ENCODE measurements at regions not wholly inside any gene's neighbourhood (a gene's known extent, or its start where the extent isn't known, plus 50 kb on each side); places are given as distances from the start of the nearest gene placed in this dataset.

GRCh38 chr1:232150770-232151548, 479.0 kb downstream of the SIPA1L2 start:
- FAIRE-seq (no peak), DNase-seq (ENCODE audit: extremely low read depth in 1 of 4, low spot score in 3 of 4) (no peak), ATAC-seq (no peak)
- 1% methylated on average over 8 of the region's 8 CpGs for WGBS (ENCODE audit: insufficient coverage, low coverage, missing lambda C conversion rate)
- BruUV-seq (replicated peaks) = no TSS peak
- Histone ChIP-seq H3K4me1 (replicated peaks in 1 of 2; ENCODE audit: control insufficient read depth in 2 of 2, insufficient read depth in 2 of 2, low read length in 2 of 2) (no peaks in the 10 kb centered on the region), H3K9me3 (replicated peaks; ENCODE audit: control insufficient read depth, insufficient read depth, low read depth, low read length) (no peaks in the 10 kb centered on the region), H3K9me1 (ENCODE audit: control insufficient read depth, insufficient read depth, low read length) (no peaks in the 10 kb centered on the region), H3K27me3 (ENCODE audit: control insufficient read depth in 2 of 2, insufficient read depth in 2 of 2, low read length in 2 of 2) (no peaks in the 10 kb centered on the region), H3K4me3 (no peak overlapping the region), H4K20me1 (replicated peaks; ENCODE audit: control insufficient read depth, insufficient read depth, low read length) (no peaks in the 10 kb centered on the region), H3K27ac (ENCODE audit: extremely low read depth, low read depth, low read length) (no peak overlapping the region), H3K9ac (ENCODE audit: insufficient read depth in 1 of 2, low read depth in 2 of 2, low read length in 2 of 2) (no peak overlapping the region), H3K4me2 (ENCODE audit: insufficient read depth, low read length) (no peak overlapping the region), H3K79me2 (ENCODE audit: control insufficient read depth, insufficient read depth, low read length) (no peaks in the 10 kb centered on the region), H2AFZ (ENCODE audit: low read depth, low read length) (no peak overlapping the region), H3K36me3 (ENCODE audit: control insufficient read depth, insufficient read depth, low read length) (no peaks in the 10 kb centered on the region)
- TF ChIP-seq E2F3 (CRISPR knock-in tag; IDR thresholded peaks at IDR 0.05) (no peak), ZNF695 (CRISPR knock-in tag; IDR thresholded peaks at IDR 0.05) (no peak), DACH1 (IDR thresholded peaks at IDR 0.05; ENCODE audit: partially characterized antibody) (no peak), ZFX (CRISPR knock-in tag; IDR thresholded peaks at IDR 0.05) (no peak)
- in situ Hi-C loops (cut with MboI) (no loop called here), intact Hi-C loops (cut with micrococcal nuclease) (no loop called here)
- CTCF ChIA-PET (ENCODE audit: low intra/inter-chr PET ratio) = no interaction called here
- POLR2A ChIA-PET = no interaction called here

GRCh38 chr1:232149287-232150201, 480.4 kb downstream of the SIPA1L2 start:
- H3K4me3 ChIP-seq = no peak overlapping the region
- H3K27me3 ChIP-seq (ENCODE audit: control insufficient read depth in 2 of 2, insufficient read depth in 2 of 2, low read length in 2 of 2) = no peaks in the 10 kb centered on the region
- BruUV-seq (replicated peaks) = no TSS peak
- no peak for ATAC-seq
- no peaks in the 10 kb centered on the region for H3K79me2 ChIP-seq (ENCODE audit: control insufficient read depth, insufficient read depth, low read length)
- no peak for DNase-seq (ENCODE audit: extremely low read depth in 1 of 4, low spot score in 3 of 4)
- H3K27ac ChIP-seq (ENCODE audit: extremely low read depth, low read depth, low read length) = no peak overlapping the region
- H2AFZ ChIP-seq (ENCODE audit: low read depth, low read length) = no peak overlapping the region
- H3K4me1 ChIP-seq (replicated peaks in 1 of 2; ENCODE audit: control insufficient read depth in 2 of 2, insufficient read depth in 2 of 2, low read length in 2 of 2) = no peaks in the 10 kb centered on the region
- H3K36me3 ChIP-seq (ENCODE audit: control insufficient read depth, insufficient read depth, low read length) = no peaks in the 10 kb centered on the region
- H4K20me1 ChIP-seq (replicated peaks; ENCODE audit: control insufficient read depth, insufficient read depth, low read length) = no peaks in the 10 kb centered on the region
- no peak overlapping the region for H3K4me2 ChIP-seq (ENCODE audit: insufficient read depth, low read length)
- intact Hi-C loops (cut with micrococcal nuclease) = no loop called here
- no peaks in the 10 kb centered on the region for H3K9me3 ChIP-seq (replicated peaks; ENCODE audit: control insufficient read depth, insufficient read depth, low read depth, low read length)
- ChIA-PET POLR2A (no interaction called here), CTCF (ENCODE audit: low intra/inter-chr PET ratio) (no interaction called here)
- no peaks in the 10 kb centered on the region for H3K9me1 ChIP-seq (ENCODE audit: control insufficient read depth, insufficient read depth, low read length)
- in situ Hi-C loops (cut with MboI) = no loop called here
- no peak for FAIRE-seq
- under 1% methylated on average over 9 of the region's 9 CpGs for whole genome bisulfite sequencing (ENCODE audit: insufficient coverage, low coverage, missing lambda C conversion rate)
- H3K9ac ChIP-seq (ENCODE audit: insufficient read depth in 1 of 2, low read depth in 2 of 2, low read length in 2 of 2) = no peak overlapping the region
- TF ChIP-seq, protein P1, sequence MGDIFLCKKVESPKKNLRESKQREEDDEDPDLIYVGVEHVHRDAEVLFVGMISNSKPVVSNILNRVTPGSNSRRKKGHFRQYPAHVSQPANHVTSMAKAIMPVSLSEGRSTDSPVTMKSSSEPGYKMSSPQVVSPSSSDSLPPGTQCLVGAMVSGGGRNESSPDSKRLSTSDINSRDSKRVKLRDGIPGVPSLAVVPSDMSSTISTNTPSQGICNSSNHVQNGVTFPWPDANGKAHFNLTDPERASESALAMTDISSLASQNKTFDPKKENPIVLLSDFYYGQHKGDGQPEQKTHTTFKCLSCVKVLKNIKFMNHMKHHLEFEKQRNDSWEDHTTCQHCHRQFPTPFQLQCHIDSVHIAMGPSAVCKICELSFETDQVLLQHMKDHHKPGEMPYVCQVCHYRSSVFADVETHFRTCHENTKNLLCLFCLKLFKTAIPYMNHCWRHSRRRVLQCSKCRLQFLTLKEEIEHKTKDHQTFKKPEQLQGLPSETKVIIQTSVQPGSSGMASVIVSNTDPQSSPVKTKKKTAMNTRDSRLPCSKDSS (IDR thresholded peaks at IDR 0.05; ENCODE audit: low read depth, partially characterized antibody) = no peak
- TF ChIP-seq NEUROD1 (IDR thresholded peaks at IDR 0.05; ENCODE audit: borderline replicate concordance, low read depth, low read length, partially characterized antibody) (no peak), KHSRP (IDR thresholded peaks at IDR 0.05) (no peak), ZNF232 (CRISPR knock-in tag; IDR thresholded peaks at IDR 0.05) (no peak), ZNF384 (IDR thresholded peaks at IDR 0.05; ENCODE audit: low read depth, low read length) (no peak), ZNF764 (CRISPR knock-in tag; IDR thresholded peaks at IDR 0.05; ENCODE audit: low read depth) (no peak)

All from K562 (cell line).